ENCODE measurements at regions not wholly inside any gene's neighbourhood (a gene's known extent, or its start where the extent isn't known, plus 50 kb on each side); places are given as distances from the start of the nearest gene placed in this dataset.

DNA sequence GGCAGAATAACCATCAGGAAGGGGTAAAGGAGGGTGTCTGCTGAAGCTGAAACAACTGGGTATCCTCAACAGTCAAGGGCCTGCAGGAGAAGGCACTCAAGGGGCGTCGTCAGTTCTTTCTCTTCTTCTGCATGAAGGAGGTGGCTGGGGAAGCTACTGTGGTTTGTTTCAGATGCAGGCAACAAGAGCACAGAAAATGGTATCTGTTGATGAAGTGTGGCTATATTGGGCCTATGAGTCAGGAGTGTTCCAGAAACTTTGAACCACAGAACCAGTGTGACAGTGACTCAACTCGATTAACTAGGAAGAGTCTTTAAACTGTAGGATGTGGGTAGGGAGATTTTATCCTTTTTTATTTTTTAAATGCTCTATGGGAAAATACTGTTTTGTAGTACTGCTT, 686.3 kb downstream of the FGF9 start:
- TF ChIP-seq CTCF (conservative IDR thresholded peaks at IDR 0.05; ENCODE audit: low read depth, low read length) (no peak), EZH2 (IDR thresholded peaks at IDR 0.05; ENCODE audit: low read length, unreplicated experiment) (no peak)
